Endothelial cell of umbilical vein (primary cell): ENCODE measurements at regions not wholly inside any gene's neighbourhood (a gene's known extent, or its start where the extent isn't known, plus 50 kb on each side); places are given as distances from the start of the nearest gene placed in this dataset.

ENCODE experiments used
- BruUV-seq: library from RNA; stranded (reverse); fragments of 400-500 nt; replicated peaks from 2 replicates; lab custom pipeline; 2021; lab: Mats Ljungman, UMichigan
- CTCF ChIA-PET: fragments of 300-600, 350-600 bp; sonication (Branson Sonifier 250); formaldehyde crosslinking; loops from one replicate; lab custom pipeline; 2021; ENCODE audit warnings: antibody characterized with exemption, inconsistent platforms; lab: Charles Lee
- POLR2A ChIA-PET: fragments of 300-600, 350-600 bp; sonication (Branson Sonifier 250); formaldehyde crosslinking; loops from one replicate; lab custom pipeline; 2021; ENCODE audit warnings: antibody characterized with exemption, inconsistent platforms; lab: Charles Lee
- DNase-seq: peaks from one replicate; pipeline ENCODE4 v3.0.0-alpha.2; 2011; ENCODE audit warnings: low read depth, low spot score
- FAIRE-seq: peaks from 2 replicates; lab custom pipeline; 2011; peaks lifted over from hg19 to GRCh38; lab: Jason Lieb, UNC
- H2AFZ ChIP-seq: 2 replicates; pipeline ENCODE4 v1.6.0; 2012; ENCODE audit warnings: low read depth, low read length, control low read depth, inconsistent platforms
- H3K27ac ChIP-seq: 2 replicates; pipeline ENCODE4 v1.5.1; 2011; ENCODE audit warnings: low read depth, mild to moderate bottlenecking, control low read depth, low read length, moderate library complexity; ENCODE audit not compliant: insufficient read depth
- H3K27me3 ChIP-seq, 2 experiments: 2 replicates each; pipeline versions ENCODE4 v1.6.0 to v1.6.1; 2011; ENCODE audit warnings: low read length in 2 of 2, mixed read lengths in 1 of 2; ENCODE audit not compliant: control insufficient read depth in 2 of 2, insufficient read depth in 2 of 2
- H3K36me3 ChIP-seq, 2 experiments: 2 replicates in 1 of 2; 3 replicates in 1 of 2; pipeline ENCODE4 v1.5.1; 2011; ENCODE audit warnings: low read length in 2 of 2, mild to moderate bottlenecking in 1 of 2, moderate library complexity in 1 of 2; ENCODE audit not compliant: control insufficient read depth in 2 of 2, insufficient read depth in 2 of 2; ENCODE audit errors: extremely low read depth in 1 of 2
- H3K4me1 ChIP-seq: 3 replicates; pipeline ENCODE4 v1.5.1; 2011; ENCODE audit warnings: mild to moderate bottlenecking, low read length; ENCODE audit not compliant: control insufficient read depth, insufficient read depth; ENCODE audit errors: extremely low read depth
- H3K4me2 ChIP-seq: 2 replicates; pipeline ENCODE4 v1.6.1; 2011; ENCODE audit warnings: low read length, control low read depth, mixed read lengths; ENCODE audit not compliant: insufficient read depth
- H3K4me3 ChIP-seq, 3 experiments: fragments of 200-600 bp in 1 of 3; sonication (generic), shearing (Covaris generic) in 1 of 3; replicated peaks in 1 of 3; 2 replicates each; pipeline ENCODE4 v1.5.1; 2011 to 2016; ENCODE audit warnings: control low read depth in 3 of 3, low read length in 3 of 3, mild to moderate bottlenecking in 2 of 3, inconsistent platforms in 1 of 3, low read depth in 1 of 3, moderate library complexity in 1 of 3; ENCODE audit not compliant: insufficient read depth in 1 of 3
- H3K79me2 ChIP-seq: 2 replicates; pipeline ENCODE4 v1.6.0; 2012; ENCODE audit warnings: low read length, inconsistent platforms; ENCODE audit not compliant: control insufficient read depth, insufficient read depth
- H3K9ac ChIP-seq: replicated peaks from 2 replicates; pipeline ENCODE3; 2011; ENCODE audit warnings: low read length, control low read depth; ENCODE audit not compliant: insufficient read depth; ENCODE audit errors: extremely low read depth
- H3K9me1 ChIP-seq: replicated peaks from 3 replicates; pipeline ENCODE4 v1.6.0; 2011; ENCODE audit warnings: mild to moderate bottlenecking, low read length; ENCODE audit not compliant: control insufficient read depth, insufficient read depth; ENCODE audit errors: extremely low read depth
- H3K9me3 ChIP-seq: replicated peaks from 2 replicates; pipeline ENCODE4 v1.5.1; 2012; ENCODE audit warnings: low read length, inconsistent platforms; ENCODE audit not compliant: control insufficient read depth, insufficient read depth
- H4K20me1 ChIP-seq: replicated peaks from 2 replicates; pipeline ENCODE3; 2011; ENCODE audit warnings: mild to moderate bottlenecking, low read length; ENCODE audit not compliant: control insufficient read depth, insufficient read depth; ENCODE audit errors: extremely low read depth
- CTCF ChIP-seq, 2 donors: IDR thresholded peaks; 1 replicate in 1 of 2; 2 replicates in 1 of 2; pipeline ENCODE4 v1.5.1; 2011; ENCODE audit warnings: low read length in 2 of 2, mild to moderate bottlenecking in 2 of 2, moderate library complexity in 2 of 2, control low read depth in 1 of 2, inconsistent platforms in 1 of 2, low read depth in 1 of 2; ENCODE audit not compliant: insufficient read depth in 1 of 2; ENCODE audit errors: extremely low read depth in 1 of 2
- EZH2 ChIP-seq: IDR thresholded peaks from 2 replicates; pipeline ENCODE4 v1.6.1; 2012; ENCODE audit warnings: borderline replicate concordance, low read depth, mild to moderate bottlenecking, moderate library complexity, low read length, inconsistent platforms; ENCODE audit not compliant: severe bottlenecking
- FOS ChIP-seq: IDR thresholded peaks from 2 replicates; pipeline ENCODE4 v1.6.1; 2011; ENCODE audit warnings: mild to moderate bottlenecking, low read length, moderate library complexity, borderline replicate concordance; ENCODE audit not compliant: insufficient read depth
- GATA2 ChIP-seq: IDR thresholded peaks from 2 replicates; pipeline ENCODE4 v1.7.0; 2011; ENCODE audit warnings: low read depth, mild to moderate bottlenecking, moderate library complexity, mixed read lengths, low read length; ENCODE audit not compliant: insufficient read length, insufficient read depth
- JUN ChIP-seq: IDR thresholded peaks from 2 replicates; pipeline ENCODE4 v1.6.1; 2011; ENCODE audit warnings: borderline replicate concordance, low read depth; ENCODE audit not compliant: insufficient read length, insufficient read depth
- MAX ChIP-seq: IDR thresholded peaks from 2 replicates; pipeline ENCODE4 v1.6.1; 2011; ENCODE audit not compliant: insufficient read depth, insufficient read length
- MYC ChIP-seq: IDR thresholded peaks from one replicate; pipeline ENCODE4 v1.6.1; 2011; ENCODE audit warnings: mild to moderate bottlenecking, low read depth, low read length
- POLR2A ChIP-seq: IDR thresholded peaks from 2 replicates; pipeline ENCODE4 v1.6.1; 2012; ENCODE audit warnings: low read depth, mild to moderate bottlenecking, control low read depth, low read length
- POLR2AphosphoS5 ChIP-seq: IDR thresholded peaks from 2 replicates; pipeline ENCODE4 v1.6.1; 2012; ENCODE audit warnings: low read depth, mild to moderate bottlenecking, control low read depth, low read length, moderate library complexity; ENCODE audit not compliant: insufficient read depth
- dilution Hi-C: fragments of 300-500 bp; cut with MboI; formaldehyde crosslinking; loops from one replicate; pipeline ENCODE4 v1.15.0; 2019; ENCODE audit warnings: low sequenced_read_pairs; ENCODE audit not compliant: extremely low pct_ligation_motif_present
- intact Hi-C: fragments of 100-400 bp; cut with micrococcal nuclease; formaldehyde crosslinking; loops from one replicate; pipeline ENCODE4 v1.10.0; 2022

- FAIRE-seq, result no peak
- BruUV-seq, result no TSS peak
- intact Hi-C loops (no loop called here), dilution Hi-C loops (no loop called here)
- TF ChIP-seq JUN, result no peak
- no peak for TF ChIP-seq MAX
- no peak for TF ChIP-seq FOS
- TF ChIP-seq EZH2, result no peak
- TF ChIP-seq POLR2A, result no peak
- TF ChIP-seq MYC, result no peak
- TF ChIP-seq GATA2, result no peak
- TF ChIP-seq CTCF (IDR thresholded peaks at IDR 0.05; ENCODE audit: extremely low read depth in 1 of 2, insufficient read depth in 1 of 2, low read depth in 1 of 2, low read length in 2 of 2), result no peak
- no peak for TF ChIP-seq POLR2AphosphoS5
- no peak overlapping the region for H3K4me2 ChIP-seq
- peaks cover 2 to 4% of the 10 kb centered on the region in 2 experiments for H3K27me3 ChIP-seq
- H2AFZ ChIP-seq, result no peak overlapping the region
- ChIA-PET CTCF (no interaction called here), POLR2A (no interaction called here)
- H3K36me3 ChIP-seq, result no peaks in the 10 kb centered on the region
- H3K27ac ChIP-seq, result no peak overlapping the region
- H3K79me2 ChIP-seq, result no peaks in the 10 kb centered on the region
- no peaks in the 10 kb centered on the region for H4K20me1 ChIP-seq
- no peaks in the 10 kb centered on the region for H3K9me3 ChIP-seq
- H3K4me3 ChIP-seq, result no peak overlapping the region
- H3K4me1 ChIP-seq, result no peaks in the 10 kb centered on the region
- no peak overlapping the region for H3K9ac ChIP-seq
- H3K9me1 ChIP-seq, result no peaks in the 10 kb centered on the region
- no peak for DNase-seq
Observed at GRCh38 chr15:48046813-48047438, 73.9 kb upstream of the SLC24A5 start.
